Stimulated activated CD4-positive, alpha-beta T cell treated with anti-CD3 and anti-CD28 coated beads, Interleukin-12 subunit alpha, Interleukin-12 subunit beta, amount 100 ng/mL, for 48 hours (primary cell): ENCODE measurements at regions not wholly inside any gene's neighbourhood (a gene's known extent, or its start where the extent isn't known, plus 50 kb on each side); places are given as distances from the start of the nearest gene placed in this dataset.
"Not testable (repeated sequence)": the region's sequence is repeated elsewhere in the genome, so short reads cannot be mapped to it uniquely, and the experiment has no call there.

Experiments
- DNase-seq, 3 donors: peaks; one replicate each; pipeline ENCODE4 v3.0.0-alpha.2; 2020; ENCODE audit warnings: low read depth in 2 of 3, low spot score in 1 of 3

GRCh38 chr18:76307293-76307690, 187.8 kb downstream of the ZNF516 start:
- no peak for DNase-seq

GRCh38 chr18:76306685-76307292, 188.3 kb downstream of the ZNF516 start:
- no peak for DNase-seq

GRCh38 chr18:76285866-76286265, 209.2 kb downstream of the ZNF516 start:
- no peak for DNase-seq

GRCh38 chr18:76281565-76281964, 213.5 kb downstream of the ZNF516 start:
- DNase-seq, result no peak

GRCh38 chr18:76277801-76278200, 217.2 kb downstream of the ZNF516 start:
- no peak for DNase-seq

GRCh38 chr18:76275727-76276313, 219.2 kb downstream of the ZNF516 start:
- no peak for DNase-seq

GRCh38 chr18:76274468-76275289, 220.4 kb downstream of the ZNF516 start:
- DNase-seq, result no peak

GRCh38 chr18:76273956-76274355, 221.1 kb downstream of the ZNF516 start:
- no peak for DNase-seq

- no peak for DNase-seq
These were observed 222.0 kb downstream of the ZNF516 start for GRCh38 chr18:76273036-76273545.

GRCh38 chr18:76267423-76267822, 227.6 kb downstream of the ZNF516 start:
- DNase-seq, result not testable (repeated sequence)

GRCh38 chr18:76266236-76266991, 228.6 kb downstream of the ZNF516 start:
- DNase-seq, result no peak

- DNase-seq, result no peak
These were observed 229.4 kb downstream of the ZNF516 start for GRCh38 chr18:76265497-76266235.

GRCh38 chr18:76264876-76265250, 230.2 kb downstream of the ZNF516 start:
- DNase-seq, result no peak

- DNase-seq, result no peak
These were observed 230.7 kb downstream of the ZNF516 start for GRCh38 chr18:76264198-76264875.

GRCh38 chr18:76263046-76264005, 231.7 kb downstream of the ZNF516 start:
- DNase-seq, result no peak

- DNase-seq, result no peak
These were observed 234.0 kb downstream of the ZNF516 start for GRCh38 chr18:76260941-76261472.

GRCh38 chr18:76259711-76260110, 235.3 kb downstream of the ZNF516 start:
- DNase-seq, result no peak

- DNase-seq, result no peak
These were observed 235.9 kb downstream of the ZNF516 start for GRCh38 chr18:76259096-76259495.

GRCh38 chr18:76258209-76258608, 236.8 kb downstream of the ZNF516 start:
- DNase-seq, result no peak
